ENCODE measurements at regions not wholly inside any gene's neighbourhood (a gene's known extent, or its start where the extent isn't known, plus 50 kb on each side); places are given as distances from the start of the nearest gene placed in this dataset.
"Not testable (repeated sequence)": the region's sequence is repeated elsewhere in the genome, so short reads cannot be mapped to it uniquely, and the experiment has no call there.

DNA sequence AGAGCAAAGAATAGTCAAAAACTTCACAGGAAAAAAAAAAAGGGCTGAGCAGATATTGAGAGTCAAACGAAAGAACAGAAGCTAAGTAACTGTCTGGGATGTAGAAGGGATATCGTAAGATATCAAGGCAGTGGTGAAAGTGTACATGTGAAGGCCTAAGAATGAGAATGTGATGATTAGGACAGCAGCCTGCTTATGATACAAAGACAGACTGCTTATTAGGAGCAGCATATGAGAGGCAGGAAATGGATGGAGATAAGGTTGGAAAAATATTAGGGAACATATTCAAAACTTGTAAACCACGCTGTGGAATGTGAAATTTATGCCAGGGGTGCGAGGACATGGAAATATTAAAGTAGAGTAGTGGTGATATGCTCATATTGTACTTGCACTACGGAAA lies 133.1 kb upstream of the FAM174A start:
- no TSS peak for BruUV-seq (replicated peaks)
- no peak overlapping the region for H3K27ac Mint-ChIP-seq (ENCODE audit: unreplicated experiment)
- CTCF ChIA-PET: no interaction called here
- TF ChIP-seq, protein P1, sequence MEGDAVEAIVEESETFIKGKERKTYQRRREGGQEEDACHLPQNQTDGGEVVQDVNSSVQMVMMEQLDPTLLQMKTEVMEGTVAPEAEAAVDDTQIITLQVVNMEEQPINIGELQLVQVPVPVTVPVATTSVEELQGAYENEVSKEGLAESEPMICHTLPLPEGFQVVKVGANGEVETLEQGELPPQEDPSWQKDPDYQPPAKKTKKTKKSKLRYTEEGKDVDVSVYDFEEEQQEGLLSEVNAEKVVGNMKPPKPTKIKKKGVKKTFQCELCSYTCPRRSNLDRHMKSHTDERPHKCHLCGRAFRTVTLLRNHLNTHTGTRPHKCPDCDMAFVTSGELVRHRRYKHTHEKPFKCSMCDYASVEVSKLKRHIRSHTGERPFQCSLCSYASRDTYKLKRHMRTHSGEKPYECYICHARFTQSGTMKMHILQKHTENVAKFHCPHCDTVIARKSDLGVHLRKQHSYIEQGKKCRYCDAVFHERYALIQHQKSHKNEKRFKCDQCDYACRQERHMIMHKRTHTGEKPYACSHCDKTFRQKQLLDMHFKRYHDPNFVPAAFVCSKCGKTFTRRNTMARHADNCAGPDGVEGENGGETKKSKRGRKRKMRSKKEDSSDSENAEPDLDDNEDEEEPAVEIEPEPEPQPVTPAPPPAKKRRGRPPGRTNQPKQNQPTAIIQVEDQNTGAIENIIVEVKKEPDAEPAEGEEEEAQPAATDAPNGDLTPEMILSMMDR (IDR thresholded peaks at IDR 0.05; ENCODE audit: unreplicated experiment): no peak
- DNase-seq: no peak
- H3K4me3 Mint-ChIP-seq (ENCODE audit: low read depth, unreplicated experiment): no peak overlapping the region
- H3K4me1 Mint-ChIP-seq (ENCODE audit: low read depth, unreplicated experiment): no peaks in the 10 kb centered on the region
- H3K27me3 Mint-ChIP-seq (ENCODE audit: unreplicated experiment): no peaks in the 10 kb centered on the region
- no peaks in the 10 kb centered on the region for H3K36me3 Mint-ChIP-seq (ENCODE audit: insufficient read depth, unreplicated experiment)
- intact Hi-C loops (cut with micrococcal nuclease; ENCODE audit: unreplicated experiment): no loop called here
- H3K9me3 Mint-ChIP-seq (ENCODE audit: low read depth, unreplicated experiment): no peaks in the 10 kb centered on the region

DNA sequence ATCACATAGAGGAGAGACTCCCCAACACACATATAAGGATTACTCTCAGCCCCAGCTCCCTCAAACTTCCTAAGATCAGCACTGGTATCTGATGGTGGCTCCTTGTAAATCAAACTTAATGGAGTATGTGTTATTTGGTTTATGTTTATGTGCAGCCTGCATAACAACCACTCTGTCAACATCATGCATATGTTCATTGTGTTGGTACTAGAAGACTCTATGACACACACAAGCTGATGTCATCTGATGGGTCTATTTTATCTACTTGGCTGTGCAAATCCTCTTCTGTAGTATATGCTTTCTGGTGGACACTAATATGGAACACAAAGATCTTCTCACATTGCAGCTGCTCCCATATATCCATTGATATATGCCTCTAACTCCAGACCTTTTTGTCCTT lies 134.0 kb upstream of the FAM174A start:
- BruUV-seq (replicated peaks): no TSS peak
- DNase-seq: no peak
- CTCF ChIA-PET: no interaction called here
- H3K27ac Mint-ChIP-seq (ENCODE audit: unreplicated experiment): no peak overlapping the region
- TF ChIP-seq, protein P1 (IDR thresholded peaks at IDR 0.05; ENCODE audit: unreplicated experiment): no peak
- intact Hi-C loops (cut with micrococcal nuclease; ENCODE audit: unreplicated experiment): no loop called here
- H3K4me3 Mint-ChIP-seq (ENCODE audit: low read depth, unreplicated experiment): no peak overlapping the region
- no peaks in the 10 kb centered on the region for H3K36me3 Mint-ChIP-seq (ENCODE audit: insufficient read depth, unreplicated experiment)
- no peaks in the 10 kb centered on the region for H3K27me3 Mint-ChIP-seq (ENCODE audit: unreplicated experiment)
- H3K4me1 Mint-ChIP-seq (ENCODE audit: low read depth, unreplicated experiment): no peaks in the 10 kb centered on the region
- H3K9me3 Mint-ChIP-seq (ENCODE audit: low read depth, unreplicated experiment): no peaks in the 10 kb centered on the region

DNA sequence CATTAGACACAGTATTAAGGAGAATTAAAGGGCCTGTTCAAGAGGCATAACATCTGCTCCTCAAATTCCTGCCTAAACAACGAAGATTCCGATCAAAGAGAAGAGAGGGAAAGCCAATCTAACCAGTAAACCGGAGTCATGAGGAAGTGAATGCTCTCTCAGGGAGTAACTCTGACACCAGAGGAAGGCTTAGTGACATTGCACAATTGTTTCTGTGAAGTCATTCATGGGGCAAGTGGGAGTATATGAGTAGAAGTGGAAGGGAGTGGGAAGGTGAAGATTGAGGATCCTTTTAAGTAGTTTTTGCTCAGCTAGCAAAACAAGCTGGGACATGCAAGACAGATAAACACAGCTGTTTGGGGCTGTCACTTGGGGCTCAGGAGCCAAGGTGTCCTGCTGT lies 136.4 kb upstream of the FAM174A start:
- H3K4me3 Mint-ChIP-seq (ENCODE audit: low read depth, unreplicated experiment); intact Hi-C loops (cut with micrococcal nuclease; ENCODE audit: unreplicated experiment): not testable (repeated sequence)

DNA sequence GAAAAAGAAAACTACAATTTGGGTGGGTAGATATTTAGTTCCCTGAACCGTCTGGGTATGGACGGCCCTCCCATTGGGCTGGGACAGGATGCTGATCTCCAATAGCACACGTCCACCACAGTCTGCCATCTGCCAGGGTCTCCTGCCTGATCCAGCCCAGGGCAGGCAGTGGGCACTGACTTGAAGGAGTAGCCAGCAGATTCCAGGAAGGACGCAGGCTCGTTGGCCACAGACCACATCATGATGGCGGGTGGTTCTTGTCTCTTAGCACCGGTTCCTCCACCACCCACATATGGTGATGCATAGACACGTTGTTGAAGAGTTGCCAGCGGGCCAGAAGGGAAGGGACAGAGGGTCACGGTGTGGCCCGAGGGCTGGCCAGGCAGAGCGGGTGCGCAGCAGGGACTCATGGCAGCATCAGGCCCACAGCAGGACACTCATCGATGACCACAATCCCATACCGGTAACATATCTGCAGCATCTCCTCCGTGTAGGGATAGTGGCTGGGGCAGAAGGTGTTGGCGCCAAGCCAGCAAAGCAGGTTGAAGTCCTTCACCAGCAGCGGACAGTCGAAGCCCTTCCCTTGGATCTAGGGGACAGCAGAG lies 155.8 kb upstream of the FAM174A start:
- H3K4me3 Mint-ChIP-seq (ENCODE audit: low read depth, unreplicated experiment); H3K27ac Mint-ChIP-seq (ENCODE audit: unreplicated experiment); CTCF ChIA-PET; H3K4me1 Mint-ChIP-seq (ENCODE audit: low read depth, unreplicated experiment); H3K36me3 Mint-ChIP-seq (ENCODE audit: insufficient read depth, unreplicated experiment); H3K27me3 Mint-ChIP-seq (ENCODE audit: unreplicated experiment); DNase-seq; BruUV-seq (replicated peaks); H3K9me3 Mint-ChIP-seq (ENCODE audit: low read depth, unreplicated experiment); intact Hi-C loops (cut with micrococcal nuclease; ENCODE audit: unreplicated experiment): not testable (repeated sequence)

More for the DNA sequence above, 136.4 kb upstream of the FAM174A start:
- H3K27me3 Mint-ChIP-seq (ENCODE audit: unreplicated experiment); H3K9me3 Mint-ChIP-seq (ENCODE audit: low read depth, unreplicated experiment); H3K27ac Mint-ChIP-seq (ENCODE audit: unreplicated experiment); H3K4me1 Mint-ChIP-seq (ENCODE audit: low read depth, unreplicated experiment); CTCF ChIA-PET; DNase-seq; BruUV-seq (replicated peaks); H3K36me3 Mint-ChIP-seq (ENCODE audit: insufficient read depth, unreplicated experiment): not testable (repeated sequence)

DNA sequence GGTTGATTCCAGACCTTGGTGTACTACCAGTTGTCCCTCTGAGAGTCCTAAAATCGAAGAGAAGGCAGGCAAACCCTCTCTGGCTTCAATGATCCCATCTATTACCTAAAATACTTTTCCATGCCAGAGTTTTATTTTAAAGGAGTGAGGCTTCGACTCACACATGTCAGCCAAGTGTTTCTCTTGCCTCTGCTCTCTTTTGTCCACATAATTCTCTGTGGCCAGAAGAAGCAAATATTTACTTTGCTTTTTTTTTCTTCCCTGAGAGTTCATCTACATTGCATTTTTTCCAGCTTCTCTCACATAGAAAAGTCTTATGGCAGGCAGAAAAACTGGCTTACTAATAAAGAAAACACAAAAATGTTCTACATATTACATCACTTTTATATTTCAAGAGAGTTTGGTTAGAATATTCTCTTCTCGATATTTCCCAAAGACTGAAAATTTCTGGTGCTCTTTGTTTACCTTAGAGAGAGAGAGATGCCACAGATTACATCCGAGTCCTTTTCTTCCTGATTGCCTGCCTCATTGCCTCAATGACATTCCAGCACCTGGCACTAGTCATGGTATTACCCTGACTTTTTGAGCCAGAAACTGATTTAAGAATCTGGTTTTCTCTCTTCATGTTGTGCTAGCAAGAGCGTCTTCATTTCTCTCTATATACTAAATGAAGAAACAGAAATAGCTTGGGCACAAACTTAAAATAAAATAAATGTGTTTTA lies 170.3 kb upstream of the FAM174A start:
- peaks cover 21% of the 10 kb centered on the region for H3K4me1 Mint-ChIP-seq (ENCODE audit: low read depth, unreplicated experiment)
- intact Hi-C loops (cut with micrococcal nuclease; ENCODE audit: unreplicated experiment); H3K4me3 Mint-ChIP-seq (ENCODE audit: low read depth, unreplicated experiment); H3K27me3 Mint-ChIP-seq (ENCODE audit: unreplicated experiment); H3K36me3 Mint-ChIP-seq (ENCODE audit: insufficient read depth, unreplicated experiment); BruUV-seq (replicated peaks); CTCF ChIA-PET; H3K9me3 Mint-ChIP-seq (ENCODE audit: low read depth, unreplicated experiment); DNase-seq: not testable (repeated sequence)
- peak overlapping the region; percentile 60 for H3K27ac Mint-ChIP-seq (ENCODE audit: unreplicated experiment)

DNA sequence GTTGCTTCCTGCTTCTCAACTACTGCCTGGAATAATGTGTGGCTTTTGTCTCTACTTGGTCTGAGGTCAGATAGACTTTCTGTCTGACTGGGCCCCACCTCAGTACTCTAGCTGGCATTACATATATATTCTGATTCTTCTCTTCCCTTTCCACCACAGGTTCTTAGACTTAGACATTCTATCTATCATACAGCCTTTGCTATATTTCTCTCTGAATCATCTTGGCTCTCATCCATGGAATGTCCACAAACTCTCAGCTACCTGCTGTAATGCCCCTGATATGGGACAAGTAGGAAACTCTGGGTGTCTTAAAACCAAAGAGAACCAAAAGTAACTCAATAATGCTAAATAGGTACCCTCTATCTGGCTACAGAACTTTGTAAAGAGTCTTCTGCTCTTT lies 170.8 kb upstream of the FAM174A start:
- intact Hi-C loops (cut with micrococcal nuclease; ENCODE audit: unreplicated experiment); H3K9me3 Mint-ChIP-seq (ENCODE audit: low read depth, unreplicated experiment); H3K4me3 Mint-ChIP-seq (ENCODE audit: low read depth, unreplicated experiment); H3K36me3 Mint-ChIP-seq (ENCODE audit: insufficient read depth, unreplicated experiment); BruUV-seq (replicated peaks); CTCF ChIA-PET; H3K27me3 Mint-ChIP-seq (ENCODE audit: unreplicated experiment); DNase-seq: not testable (repeated sequence)
- Mint-ChIP-seq H3K4me1 (ENCODE audit: low read depth, unreplicated experiment) (peaks cover 21% of the 10 kb centered on the region), H3K27ac (ENCODE audit: unreplicated experiment) (peak overlapping the region; percentile 60)

DNA sequence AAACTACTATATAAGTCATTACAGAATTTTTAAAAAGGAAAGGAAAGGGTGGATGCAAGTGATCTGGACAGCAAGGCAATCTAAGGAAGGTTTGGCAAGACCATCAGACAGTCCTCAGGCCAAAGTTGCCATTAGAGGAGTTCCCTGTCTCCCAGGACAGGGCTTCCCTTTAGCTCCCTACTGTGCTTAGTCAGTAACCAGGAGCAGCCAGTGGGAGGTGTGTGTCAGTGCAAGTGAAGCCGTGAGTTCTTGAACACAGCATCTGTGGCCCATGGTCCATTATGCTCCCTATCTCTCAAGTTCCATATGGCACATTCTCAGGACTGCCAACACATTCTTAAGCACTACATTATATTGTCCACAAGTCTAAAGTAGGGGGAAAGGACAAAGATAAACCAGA lies 175.2 kb upstream of the FAM174A start:
- H3K27me3 Mint-ChIP-seq (ENCODE audit: unreplicated experiment); H3K27ac Mint-ChIP-seq (ENCODE audit: unreplicated experiment); CTCF ChIA-PET; DNase-seq; H3K9me3 Mint-ChIP-seq (ENCODE audit: low read depth, unreplicated experiment); H3K4me3 Mint-ChIP-seq (ENCODE audit: low read depth, unreplicated experiment); BruUV-seq (replicated peaks); intact Hi-C loops (cut with micrococcal nuclease; ENCODE audit: unreplicated experiment); H3K36me3 Mint-ChIP-seq (ENCODE audit: insufficient read depth, unreplicated experiment): not testable (repeated sequence)
- peaks cover 12% of the 10 kb centered on the region for H3K4me1 Mint-ChIP-seq (ENCODE audit: low read depth, unreplicated experiment)

DNA sequence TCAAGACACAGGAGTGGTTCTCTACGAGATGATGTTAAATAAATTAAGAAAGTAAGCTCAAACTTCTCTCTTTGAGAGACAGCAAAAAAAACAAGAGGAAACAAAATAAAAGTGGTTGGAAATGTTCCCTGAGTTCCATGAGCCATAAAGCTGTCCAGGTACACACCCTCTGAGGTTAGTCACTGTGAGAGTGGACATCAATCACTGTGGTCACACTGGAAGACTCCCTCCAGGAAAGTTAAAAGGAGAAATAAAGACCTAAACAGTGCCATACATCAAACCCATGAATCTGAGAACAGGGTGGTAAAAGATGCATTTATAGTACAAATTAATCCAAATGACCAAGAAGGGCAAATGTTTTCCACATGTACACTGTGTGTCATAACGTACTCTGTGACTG lies 188.9 kb upstream of the FAM174A start:
- CTCF ChIA-PET; H3K36me3 Mint-ChIP-seq (ENCODE audit: insufficient read depth, unreplicated experiment): not testable (repeated sequence)

More for the DNA sequence above, 188.9 kb upstream of the FAM174A start:
- H3K27ac Mint-ChIP-seq (ENCODE audit: unreplicated experiment); BruUV-seq (replicated peaks); H3K4me3 Mint-ChIP-seq (ENCODE audit: low read depth, unreplicated experiment); intact Hi-C loops (cut with micrococcal nuclease; ENCODE audit: unreplicated experiment); H3K4me1 Mint-ChIP-seq (ENCODE audit: low read depth, unreplicated experiment); DNase-seq; H3K27me3 Mint-ChIP-seq (ENCODE audit: unreplicated experiment); H3K9me3 Mint-ChIP-seq (ENCODE audit: low read depth, unreplicated experiment): not testable (repeated sequence)
